NCI-H748 treated with DMSO at 0.1 percent for 48 hours (cell line): ENCODE measurements at regions not wholly inside any gene's neighbourhood (a gene's known extent, or its start where the extent isn't known, plus 50 kb on each side); places are given as distances from the start of the nearest gene placed in this dataset.
"Not testable (repeated sequence)": the region's sequence is repeated elsewhere in the genome, so short reads cannot be mapped to it uniquely, and the experiment has no call there.

Experiments
- DNase-seq: peaks from one replicate; lab custom pipeline; 2025; lab: John Stamatoyannopoulos, UW

- no peak for DNase-seq
Measured at GRCh38 chr18:59800897-59801296, 98.9 kb upstream of the PMAIP1 start.

GRCh38 chr18:59799383-59800015, 100.3 kb upstream of the PMAIP1 start:
- no peak for DNase-seq

GRCh38 chr18:59795882-59796281, 98.7 kb upstream of the CCBE1 start:
- DNase-seq: no peak

GRCh38 chr18:59792353-59792752, 95.1 kb upstream of the CCBE1 start:
- DNase-seq: no peak

GRCh38 chr18:59790346-59790936, 93.2 kb upstream of the CCBE1 start:
- DNase-seq: not testable (repeated sequence)

GRCh38 chr18:59788791-59789106, 91.5 kb upstream of the CCBE1 start:
- no peak for DNase-seq

GRCh38 chr18:59787998-59788790, 91.0 kb upstream of the CCBE1 start:
- no peak for DNase-seq

- DNase-seq: no peak
Measured at GRCh38 chr18:59784694-59785093, 87.5 kb upstream of the CCBE1 start.

GRCh38 chr18:59783138-59783537, 85.9 kb upstream of the CCBE1 start:
- DNase-seq: peak; percentile 40

- no peak for DNase-seq
Measured at GRCh38 chr18:59779979-59780378, 82.8 kb upstream of the CCBE1 start.

GRCh38 chr18:59778434-59778833, 81.2 kb upstream of the CCBE1 start:
- no peak for DNase-seq

- DNase-seq: no peak
Measured at GRCh38 chr18:59777636-59778035, 80.4 kb upstream of the CCBE1 start.

- DNase-seq: no peak
Measured at GRCh38 chr18:59769129-59769865, 72.1 kb upstream of the CCBE1 start.

GRCh38 chr18:59768409-59768808, 71.2 kb upstream of the CCBE1 start:
- DNase-seq: no peak

GRCh38 chr18:59767732-59768131, 70.5 kb upstream of the CCBE1 start:
- no peak for DNase-seq

GRCh38 chr18:59765343-59765742, 68.1 kb upstream of the CCBE1 start:
- DNase-seq: no peak

- no peak for DNase-seq
Measured at GRCh38 chr18:59764281-59764680, 67.1 kb upstream of the CCBE1 start.

- DNase-seq: no peak
Measured at GRCh38 chr18:59763541-59764136, 66.4 kb upstream of the CCBE1 start.

- DNase-seq: no peak
Measured at GRCh38 chr18:59760619-59761600, 63.7 kb upstream of the CCBE1 start.

GRCh38 chr18:59760212-59760611, 63.0 kb upstream of the CCBE1 start:
- DNase-seq: no peak

- DNase-seq: no peak
Measured at GRCh38 chr18:59758837-59759236, 61.6 kb upstream of the CCBE1 start.
